GM12865 (cell line): ENCODE measurements at regions not wholly inside any gene's neighbourhood (a gene's known extent, or its start where the extent isn't known, plus 50 kb on each side); places are given as distances from the start of the nearest gene placed in this dataset.
A peak's percentile ranks its signal among the peaks of the same experiment; 100 is the strongest.
"Not testable (repeated sequence)": the region's sequence is repeated elsewhere in the genome, so short reads cannot be mapped to it uniquely, and the experiment has no call there.

ENCODE experiments used
- DNase-seq: peaks from one replicate; pipeline ENCODE4 v3.0.0; 2010; ENCODE audit warnings: low read depth
- H3K4me3 ChIP-seq: 2 replicates; pipeline ENCODE4 v1.5.1; 2011; ENCODE audit warnings: mild to moderate bottlenecking, low read depth, low read length, control low read depth
- TF ChIP-seq, protein P1 (sequence below): IDR thresholded peaks from 2 replicates; pipeline ENCODE4 v1.5.1; 2011; ENCODE audit warnings: low read length, control low read depth, low read depth, inconsistent platforms; ENCODE audit not compliant: insufficient read depth; ENCODE audit errors: missing control alignments

DNA sequence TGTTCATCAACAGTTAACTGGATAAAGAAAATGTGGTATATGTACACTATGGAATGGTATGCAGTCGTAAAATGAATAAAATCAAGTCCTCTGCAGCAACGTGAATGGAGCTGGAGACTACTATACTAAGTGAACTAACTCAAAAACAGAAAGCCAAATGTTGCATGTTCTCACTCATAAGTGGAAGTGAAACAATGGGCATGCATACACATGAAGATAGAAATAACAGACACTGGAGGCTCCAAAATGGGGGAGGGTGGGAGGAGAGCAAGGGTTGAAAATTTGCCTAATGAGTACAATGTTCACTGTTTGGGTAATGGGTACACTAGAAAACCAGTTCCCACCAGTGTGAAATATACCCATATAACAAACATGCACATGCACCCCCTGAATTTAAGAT lies 179.5 kb downstream of the ZWINT start:
- DNase-seq, result peak; percentile 17
- TF ChIP-seq, protein P1, sequence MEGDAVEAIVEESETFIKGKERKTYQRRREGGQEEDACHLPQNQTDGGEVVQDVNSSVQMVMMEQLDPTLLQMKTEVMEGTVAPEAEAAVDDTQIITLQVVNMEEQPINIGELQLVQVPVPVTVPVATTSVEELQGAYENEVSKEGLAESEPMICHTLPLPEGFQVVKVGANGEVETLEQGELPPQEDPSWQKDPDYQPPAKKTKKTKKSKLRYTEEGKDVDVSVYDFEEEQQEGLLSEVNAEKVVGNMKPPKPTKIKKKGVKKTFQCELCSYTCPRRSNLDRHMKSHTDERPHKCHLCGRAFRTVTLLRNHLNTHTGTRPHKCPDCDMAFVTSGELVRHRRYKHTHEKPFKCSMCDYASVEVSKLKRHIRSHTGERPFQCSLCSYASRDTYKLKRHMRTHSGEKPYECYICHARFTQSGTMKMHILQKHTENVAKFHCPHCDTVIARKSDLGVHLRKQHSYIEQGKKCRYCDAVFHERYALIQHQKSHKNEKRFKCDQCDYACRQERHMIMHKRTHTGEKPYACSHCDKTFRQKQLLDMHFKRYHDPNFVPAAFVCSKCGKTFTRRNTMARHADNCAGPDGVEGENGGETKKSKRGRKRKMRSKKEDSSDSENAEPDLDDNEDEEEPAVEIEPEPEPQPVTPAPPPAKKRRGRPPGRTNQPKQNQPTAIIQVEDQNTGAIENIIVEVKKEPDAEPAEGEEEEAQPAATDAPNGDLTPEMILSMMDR, result no peak
- no peak overlapping the region for H3K4me3 ChIP-seq

DNA sequence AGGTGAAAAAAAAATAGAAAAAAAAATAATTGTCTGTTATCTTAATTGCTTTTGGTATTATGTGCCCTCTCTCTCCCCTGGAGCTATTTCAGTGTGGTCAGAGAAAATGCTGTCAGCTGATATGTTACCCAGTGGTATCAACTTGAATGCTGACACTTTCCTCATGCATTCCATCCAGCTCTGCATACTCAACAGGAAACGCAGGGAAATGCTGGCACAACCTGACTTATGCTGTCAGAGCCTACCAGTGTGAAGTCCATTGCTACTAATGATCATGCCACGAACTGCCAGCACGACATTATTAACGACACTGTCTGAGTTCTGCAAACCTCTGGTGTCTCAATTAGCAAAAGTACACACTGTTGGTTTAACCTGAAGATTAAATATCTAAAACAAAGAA lies 182.8 kb downstream of the ZWINT start:
- DNase-seq, result no peak
- H3K4me3 ChIP-seq, result no peak overlapping the region
- TF ChIP-seq, protein P1, result no peak

DNA sequence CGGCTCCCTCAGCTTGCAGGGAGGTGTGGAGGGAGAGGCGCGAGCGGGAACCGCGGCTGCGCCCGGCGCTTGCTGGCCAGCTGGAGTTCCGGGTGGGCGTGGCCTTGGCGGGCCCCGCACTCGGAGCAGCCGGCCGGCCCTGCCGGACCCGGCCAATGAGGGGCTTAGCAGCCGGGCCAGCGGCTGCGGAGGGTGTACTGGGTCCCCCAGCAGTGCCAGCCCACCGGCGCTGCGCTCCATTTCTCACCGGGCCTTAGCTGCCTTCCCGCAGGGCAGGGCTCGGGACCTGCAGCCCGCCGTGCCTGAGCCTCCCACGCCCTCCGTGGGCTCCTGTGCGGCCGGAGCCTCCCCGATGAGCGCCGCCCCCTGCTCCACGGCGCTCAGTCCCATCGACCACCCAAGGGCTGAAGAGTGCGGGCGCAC lies 206.0 kb downstream of the ZWINT start:
- H3K4me3 ChIP-seq, DNase-seq: not testable (repeated sequence)

DNA sequence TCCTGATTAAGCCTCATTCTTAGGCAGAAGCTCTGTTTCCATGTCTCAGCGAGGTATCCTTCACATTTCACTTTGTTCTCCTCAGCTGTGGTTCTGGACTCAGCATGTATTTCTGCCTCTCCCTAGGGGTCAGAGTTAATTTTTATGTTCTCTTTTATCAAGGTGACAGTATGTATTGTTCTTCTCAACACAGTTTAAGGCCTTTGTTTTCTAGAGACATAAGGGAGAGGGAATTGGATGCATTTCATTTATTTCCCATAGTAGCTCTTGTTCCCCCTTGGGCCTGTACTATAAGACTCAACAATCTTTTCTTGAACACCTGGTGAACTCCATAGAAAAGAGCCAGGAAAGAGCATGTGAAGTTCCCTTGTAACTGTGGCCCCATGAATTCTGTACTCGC lies 214.3 kb downstream of the ZWINT start:
- TF ChIP-seq, protein P1, result no peak
- no peak for DNase-seq
- no peak overlapping the region for H3K4me3 ChIP-seq

DNA sequence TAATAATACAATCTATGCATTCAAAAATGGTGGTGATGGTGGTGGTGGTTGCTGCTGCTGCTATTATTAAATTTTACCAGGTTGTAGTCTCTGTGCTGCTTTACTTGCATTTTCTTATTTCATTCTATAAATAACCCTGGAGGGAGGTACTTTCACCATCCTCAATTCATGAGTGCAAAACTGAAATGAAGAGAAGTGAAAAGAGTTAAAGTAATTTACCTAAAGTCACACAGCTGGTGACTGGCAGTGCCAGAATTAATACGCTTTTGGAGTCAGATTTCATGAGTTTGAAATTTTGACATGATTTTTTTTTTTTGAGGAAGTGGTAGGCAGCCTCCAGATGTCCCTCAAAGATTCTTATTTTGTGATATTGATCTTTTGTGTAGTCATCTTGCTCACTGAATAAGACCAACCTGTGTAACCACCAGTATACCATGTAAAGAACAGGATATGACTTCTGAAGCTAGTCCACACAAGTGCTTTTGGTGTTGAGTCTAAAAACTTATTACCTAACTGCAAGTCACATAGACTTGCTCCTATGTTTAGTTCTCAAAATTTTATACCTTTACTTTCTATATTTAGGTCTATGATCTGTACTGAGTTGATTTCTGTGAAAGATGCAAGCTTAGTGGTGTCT lies 218.8 kb downstream of the ZWINT start:
- H3K4me3 ChIP-seq, result no peak overlapping the region
- TF ChIP-seq, protein P1, result no peak
- DNase-seq, result peak; percentile 68

DNA sequence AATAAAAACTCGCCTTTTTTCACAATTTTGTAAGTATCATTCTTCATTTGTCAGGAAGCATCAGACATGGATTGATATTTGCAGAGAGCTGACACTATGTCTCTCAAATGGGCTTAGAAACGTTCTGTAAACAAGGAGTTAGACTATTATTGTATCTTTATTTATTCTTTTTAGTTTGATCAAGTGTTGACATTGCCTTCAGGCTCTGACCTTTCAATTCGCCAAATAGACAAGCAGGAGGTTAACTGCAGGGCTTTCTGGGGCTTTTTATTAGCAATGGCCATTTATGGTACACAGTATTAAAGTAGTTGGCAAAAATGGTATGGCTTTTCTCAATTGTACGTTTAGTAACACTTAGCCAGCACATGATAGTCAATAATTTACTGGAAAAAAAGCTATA lies 221.7 kb downstream of the ZWINT start:
- no peak overlapping the region for H3K4me3 ChIP-seq
- TF ChIP-seq, protein P1, result no peak
- no peak for DNase-seq

DNA sequence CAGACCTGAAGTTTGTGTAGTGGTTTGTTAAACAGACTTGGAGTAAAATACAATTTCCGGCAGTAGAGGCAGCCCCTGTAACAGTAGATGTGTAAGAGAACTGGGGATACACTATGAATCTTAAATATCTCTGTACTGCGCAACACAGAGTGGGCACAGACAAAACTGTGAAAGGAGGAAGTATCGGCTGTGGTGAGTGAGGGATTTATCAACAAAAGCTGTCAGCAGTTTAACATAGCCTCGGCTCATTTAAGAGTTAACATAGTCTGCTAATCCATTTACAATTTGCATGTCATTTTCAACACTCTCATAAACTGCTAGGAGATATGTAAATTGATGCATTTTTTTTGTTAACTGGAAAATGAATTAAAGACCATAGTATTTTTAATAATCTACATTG lies 225.2 kb downstream of the ZWINT start:
- no peak overlapping the region for H3K4me3 ChIP-seq
- TF ChIP-seq, protein P1, result no peak
- no peak for DNase-seq
